Activated CD4-positive, alpha-beta T cell treated with anti-CD3 and anti-CD28 coated beads, Interleukin-2, amount 50 U/mL, for 1 hour (primary cell): ENCODE measurements at regions not wholly inside any gene's neighbourhood (a gene's known extent, or its start where the extent isn't known, plus 50 kb on each side); places are given as distances from the start of the nearest gene placed in this dataset.

Experiments
- DNase-seq: peaks from one replicate; pipeline ENCODE4 v3.0.0-alpha.2; 2020

- DNase-seq: no peak
Observed at GRCh38 chr13:88919970-88920628, 1248.9 kb downstream of the SLITRK5 start.

GRCh38 chr13:88925954-88926353 is 1254.8 kb downstream of the SLITRK5 start:
- no peak for DNase-seq

DNA sequence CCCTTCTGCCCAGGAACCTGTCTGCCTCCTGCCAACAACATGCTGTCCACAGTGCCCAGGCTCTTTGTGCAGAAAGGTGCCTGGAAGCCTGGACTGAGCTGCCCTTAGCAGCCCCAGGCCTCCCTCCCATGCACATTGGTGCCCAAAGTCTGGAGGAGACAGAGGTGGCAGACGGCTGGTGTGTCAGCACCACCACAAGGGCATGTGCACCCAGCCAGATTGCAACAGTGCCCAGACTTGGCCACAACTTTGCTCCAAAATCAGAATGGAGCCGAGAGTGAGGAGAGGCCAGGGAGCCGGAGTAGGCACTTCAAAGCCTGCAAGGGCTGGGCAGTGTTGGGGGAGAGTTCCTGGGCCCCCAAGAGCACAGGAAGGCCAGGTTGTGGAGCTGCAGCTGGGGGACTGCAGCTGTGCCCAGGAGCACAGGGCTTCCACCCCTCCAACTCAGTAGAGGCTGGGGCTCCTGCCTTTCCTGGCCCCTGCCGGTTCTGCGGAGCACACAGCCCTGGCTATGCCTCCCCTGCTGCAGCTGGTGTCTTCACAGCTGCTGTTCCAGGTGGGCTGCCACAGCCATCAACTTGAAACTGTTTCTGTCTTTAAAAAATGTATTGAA is 1255.8 kb downstream of the SLITRK5 start:
- no peak for DNase-seq

DNA sequence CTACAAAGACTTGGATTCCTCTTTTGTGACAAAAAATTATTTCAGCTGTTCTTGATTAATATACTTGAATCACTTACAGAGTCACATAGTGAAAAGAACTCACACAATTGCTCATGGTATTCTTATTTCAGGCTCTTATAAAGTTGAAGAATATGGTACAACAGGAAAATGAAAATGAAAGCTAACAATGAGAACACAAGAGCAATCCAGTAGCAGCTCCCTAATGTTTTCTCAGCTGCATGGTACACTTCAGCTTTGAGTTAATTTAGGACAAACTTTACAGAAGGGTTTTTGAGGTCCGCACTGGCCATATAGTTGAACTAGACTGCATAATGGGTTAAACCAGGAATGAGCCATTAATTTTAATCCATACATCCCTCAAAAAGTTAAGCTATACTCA is 1261.8 kb downstream of the SLITRK5 start:
- no peak for DNase-seq

DNA sequence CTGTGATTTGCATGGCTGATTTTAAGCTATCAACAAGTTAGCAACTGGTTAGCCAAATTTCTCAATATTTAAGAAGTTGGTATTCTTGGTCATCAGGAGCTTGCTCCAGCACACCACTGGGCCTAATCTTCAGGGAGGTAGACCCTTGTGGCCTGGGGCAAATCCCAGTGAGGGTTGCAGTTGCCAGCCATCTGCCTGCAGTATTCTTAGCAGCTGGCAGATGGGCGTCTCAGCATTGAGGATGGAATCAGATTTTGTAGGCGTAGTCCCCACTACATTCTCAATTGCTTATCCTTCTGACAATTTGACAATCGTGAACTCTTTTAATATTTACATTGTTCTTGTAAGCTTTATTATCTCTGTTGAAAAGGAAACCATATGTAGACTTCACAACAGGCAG is 1266.2 kb downstream of the SLITRK5 start:
- no peak for DNase-seq

GRCh38 chr13:88945793-88946192 is 1274.6 kb downstream of the SLITRK5 start:
- DNase-seq: no peak

DNA sequence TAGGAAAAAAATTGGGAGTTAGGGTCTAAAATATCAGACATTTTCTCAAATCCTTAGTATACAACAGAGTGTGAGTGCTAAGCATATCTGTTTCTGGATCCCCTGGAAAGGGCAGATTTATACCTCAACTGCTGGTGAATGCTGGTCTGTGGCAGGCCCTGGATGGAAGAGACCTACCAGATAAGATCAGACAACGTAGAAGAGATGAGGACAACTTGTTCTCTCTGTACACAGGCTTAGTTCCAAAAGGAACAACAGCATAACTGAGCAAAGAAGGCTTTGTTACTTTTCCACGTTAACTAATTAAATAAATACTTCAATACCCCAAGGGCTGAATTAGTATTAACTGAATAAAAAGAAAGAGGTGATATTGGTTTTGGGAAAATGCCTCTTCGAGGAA is 1277.3 kb downstream of the SLITRK5 start:
- no peak for DNase-seq

GRCh38 chr13:88958821-88959220 is 1287.7 kb downstream of the SLITRK5 start:
- DNase-seq: no peak

DNA sequence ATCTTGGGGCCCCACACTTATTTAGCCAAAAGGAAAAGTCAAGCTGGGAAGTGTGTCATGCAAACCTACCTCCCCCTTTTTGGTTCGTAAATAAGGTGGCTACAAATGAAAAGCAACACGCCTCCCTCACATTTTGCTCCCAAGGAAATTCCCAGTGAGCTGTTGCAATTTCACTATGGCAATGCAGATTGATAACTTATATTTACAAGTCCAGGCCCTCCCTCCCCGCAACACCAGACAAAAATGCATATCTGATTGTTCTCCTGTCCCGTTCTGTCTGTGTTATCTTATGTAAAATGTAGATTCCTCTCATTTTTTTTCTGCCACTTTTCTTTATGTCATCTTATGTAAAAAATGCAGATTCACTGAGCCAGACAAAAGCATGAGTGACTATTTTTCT is 1305.3 kb downstream of the SLITRK5 start:
- DNase-seq: no peak

- no peak for DNase-seq
Observed at GRCh38 chr13:88978607-88979006, 1307.4 kb downstream of the SLITRK5 start.

GRCh38 chr13:88979465-88980175 is 1308.4 kb downstream of the SLITRK5 start:
- no peak for DNase-seq

DNA sequence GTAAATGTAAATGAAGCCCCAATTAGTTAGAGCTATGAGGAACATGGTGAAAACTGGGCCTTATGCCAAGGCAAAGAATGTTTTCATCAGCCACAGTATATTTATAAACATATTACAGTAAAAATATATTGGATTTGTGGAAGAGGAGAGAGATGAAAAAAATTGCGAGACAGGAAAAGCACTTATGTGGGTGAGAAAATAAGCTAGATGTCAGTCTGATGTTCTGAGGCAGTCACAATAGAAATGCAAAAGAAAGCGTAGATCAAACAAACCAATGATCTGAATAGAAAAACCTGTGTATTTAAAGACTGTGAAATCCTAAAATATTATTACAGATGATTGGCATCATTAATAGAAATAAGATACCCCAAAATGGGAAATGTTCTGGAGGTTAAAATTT is 1332.5 kb downstream of the SLITRK5 start:
- DNase-seq: no peak

- no peak for DNase-seq
Observed at GRCh38 chr13:89011615-89012014, 1340.4 kb downstream of the SLITRK5 start.

DNA sequence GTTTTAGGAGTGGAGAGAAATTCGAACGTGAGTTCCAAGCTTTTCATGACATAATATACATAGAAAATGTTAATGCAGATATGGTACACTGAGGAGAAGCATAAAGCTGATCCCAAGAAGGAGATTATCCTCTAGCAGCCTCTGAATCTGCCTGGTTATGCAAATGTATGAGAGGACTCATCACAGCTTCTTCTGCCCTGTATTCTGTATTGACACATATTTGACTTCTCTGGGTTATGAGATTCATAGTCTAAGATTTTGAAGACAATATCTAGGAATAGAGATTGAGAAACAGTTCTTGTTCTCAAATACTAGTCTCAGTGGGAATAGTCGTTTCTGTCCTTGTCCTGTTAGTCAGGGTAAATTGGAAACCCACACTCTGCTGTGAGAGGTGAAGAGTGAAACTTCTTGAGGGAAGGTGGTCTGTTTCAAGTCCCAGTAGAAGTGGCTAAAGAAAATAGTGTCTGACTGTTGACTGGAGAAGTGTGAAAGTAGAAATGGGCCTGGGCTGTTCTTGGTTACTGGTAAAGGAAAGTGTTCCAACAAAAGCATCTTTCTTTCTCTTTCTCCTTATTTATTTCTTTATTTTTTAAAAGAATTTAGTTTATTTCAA is 1356.6 kb downstream of the SLITRK5 start:
- no peak for DNase-seq

- no peak for DNase-seq
Observed at GRCh38 chr13:89029062-89029461, 1357.9 kb downstream of the SLITRK5 start.

DNA sequence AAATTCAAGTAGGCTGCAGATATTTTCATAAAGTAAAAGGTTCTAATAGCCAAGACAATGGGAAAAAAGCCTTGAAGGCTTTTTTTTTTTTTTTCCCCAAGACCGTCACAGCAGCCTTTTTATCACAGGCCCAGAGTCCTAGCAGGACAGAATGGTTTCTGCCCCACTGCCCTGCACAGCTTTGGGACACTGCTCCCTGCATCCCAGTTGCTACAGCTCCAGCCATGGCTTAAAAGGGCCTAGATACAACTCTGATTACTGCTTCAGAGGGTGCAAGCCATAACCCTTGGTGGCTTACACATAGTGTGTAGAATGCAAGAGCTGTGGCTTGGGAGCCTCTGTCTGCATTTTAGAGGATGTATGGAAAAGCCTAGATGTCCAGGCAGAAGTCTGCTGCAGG is 1362.8 kb downstream of the SLITRK5 start:
- no peak for DNase-seq

GRCh38 chr13:89052699-89053098 is 1381.5 kb downstream of the SLITRK5 start:
- DNase-seq: no peak

DNA sequence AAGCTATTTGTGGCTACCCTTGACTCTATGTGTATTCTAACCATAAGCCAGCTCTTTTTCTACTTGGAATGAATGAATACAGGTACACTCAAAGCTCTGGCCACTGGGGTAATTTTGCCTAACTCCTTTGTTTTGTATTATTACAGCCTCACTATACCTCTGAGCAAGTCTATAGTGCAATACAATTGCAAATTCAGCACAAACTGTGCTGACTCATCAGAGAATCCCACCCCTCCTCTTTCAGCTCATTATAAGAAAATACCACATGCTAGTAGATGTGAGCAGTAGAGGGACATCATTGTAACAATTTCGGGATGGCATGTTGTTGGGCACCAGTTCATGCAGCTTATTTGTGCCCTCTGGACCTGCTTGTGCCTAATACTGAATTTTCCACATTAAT is 1382.2 kb downstream of the SLITRK5 start:
- no peak for DNase-seq

GRCh38 chr13:89057274-89057673 is 1386.1 kb downstream of the SLITRK5 start:
- DNase-seq: no peak

DNA sequence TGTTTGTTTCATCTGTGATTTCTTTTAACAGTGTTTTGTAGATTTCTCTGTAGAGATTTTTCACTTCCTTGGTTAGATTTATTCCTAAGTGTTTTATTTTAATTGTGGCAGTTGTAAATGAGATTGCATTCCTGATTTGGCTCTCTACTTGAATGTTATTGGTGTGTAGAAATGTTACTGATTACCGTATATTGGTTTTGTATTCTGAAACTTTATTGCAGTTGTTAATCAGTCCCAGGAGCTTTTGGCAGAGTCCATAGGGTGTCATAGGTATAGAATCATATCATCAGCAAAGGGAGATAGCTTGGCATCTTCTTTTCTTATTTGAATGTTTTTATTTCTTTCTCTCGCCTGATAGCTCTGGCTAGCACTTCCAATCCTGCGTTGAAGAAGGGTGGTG is 1386.7 kb downstream of the SLITRK5 start:
- no peak for DNase-seq

DNA sequence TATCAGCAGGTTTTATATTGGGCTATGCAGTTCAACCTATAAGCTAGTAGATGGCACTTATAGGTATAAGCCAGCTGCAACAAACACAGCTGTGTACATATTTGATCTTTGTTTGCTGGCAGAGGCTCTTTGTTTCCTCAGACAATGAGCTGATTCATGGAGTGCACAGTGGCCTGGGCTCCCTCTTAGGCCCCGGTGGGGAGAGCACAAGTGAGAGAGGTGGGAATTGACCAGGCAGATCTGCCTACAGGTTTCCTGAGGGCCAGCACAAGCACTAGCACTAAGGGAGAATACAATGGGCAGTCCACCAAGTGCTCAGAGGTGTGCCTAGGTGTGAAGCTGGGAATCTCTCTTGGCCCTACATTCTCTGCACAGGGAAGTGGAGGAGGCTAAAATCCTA is 1390.7 kb downstream of the SLITRK5 start:
- no peak for DNase-seq

- DNase-seq: no peak
Observed at GRCh38 chr13:89066868-89067466, 1395.8 kb downstream of the SLITRK5 start.

GRCh38 chr13:89072979-89073378 is 1401.8 kb downstream of the SLITRK5 start:
- DNase-seq: no peak

DNA sequence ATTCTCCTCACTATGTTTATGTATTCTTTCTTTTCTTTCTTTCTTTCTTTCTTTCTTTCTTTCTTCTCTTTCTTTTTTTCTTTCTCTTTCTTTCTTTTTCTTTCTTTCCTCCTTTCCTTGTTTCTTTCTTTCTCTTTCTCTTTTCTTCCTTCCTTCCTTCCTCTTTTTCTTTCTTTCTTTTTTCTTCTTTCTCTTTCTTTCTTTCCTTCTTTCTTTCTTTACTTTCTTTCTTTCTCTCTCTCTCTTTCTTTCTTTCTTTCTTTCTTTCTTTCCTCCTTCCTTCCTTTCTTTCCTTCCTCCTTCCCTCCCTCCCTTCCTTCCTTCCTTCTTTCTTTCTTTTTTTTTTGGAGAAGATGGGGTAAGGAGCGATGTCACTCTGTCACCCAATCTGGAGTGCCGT is 1405.5 kb downstream of the SLITRK5 start:
- no peak for DNase-seq
